Renal pelvis (tissue), 1 donor: ENCODE measurements at regions not wholly inside any gene's neighbourhood (a gene's known extent, or its start where the extent isn't known, plus 50 kb on each side); places are given as distances from the start of the nearest gene placed in this dataset.

Experiments
- DNase-seq: peaks from one replicate; pipeline ENCODE4 v3.0.0-alpha.2; 2013

GRCh38 chr7:156456032-156456431, 184.5 kb upstream of the RNF32 start:
- no peak for DNase-seq

GRCh38 chr7:156450473-156450872, 190.1 kb upstream of the RNF32 start:
- DNase-seq = no peak

- no peak for DNase-seq
Measured at GRCh38 chr7:156448918-156449317, 191.7 kb upstream of the RNF32 start.

GRCh38 chr7:156446990-156447389, 193.6 kb upstream of the RNF32 start:
- DNase-seq = no peak

- DNase-seq = no peak
Measured at GRCh38 chr7:156445997-156446761, 194.4 kb upstream of the RNF32 start.

GRCh38 chr7:156442516-156442915, 198.1 kb upstream of the RNF32 start:
- no peak for DNase-seq

GRCh38 chr7:156440456-156440855, 200.1 kb upstream of the RNF32 start:
- no peak for DNase-seq

- DNase-seq = no peak
Measured at GRCh38 chr7:156438011-156438410, 202.6 kb upstream of the RNF32 start.

- DNase-seq = no peak
Measured at GRCh38 chr7:156437021-156437614, 203.5 kb upstream of the RNF32 start.

GRCh38 chr7:156435486-156436231, 204.9 kb upstream of the RNF32 start:
- no peak for DNase-seq

- no peak for DNase-seq
Measured at GRCh38 chr7:156434706-156435105, 205.9 kb upstream of the RNF32 start.

- no peak for DNase-seq
Measured at GRCh38 chr7:156432018-156432417, 208.6 kb upstream of the RNF32 start.

- no peak for DNase-seq
Measured at GRCh38 chr7:156430109-156430508, 210.5 kb upstream of the RNF32 start.

- no peak for DNase-seq
Measured at GRCh38 chr7:156429514-156429913, 211.1 kb upstream of the RNF32 start.

GRCh38 chr7:156423876-156424275, 216.7 kb upstream of the RNF32 start:
- no peak for DNase-seq

GRCh38 chr7:156420496-156420895, 220.1 kb upstream of the RNF32 start:
- no peak for DNase-seq

GRCh38 chr7:156419782-156420181, 220.8 kb upstream of the RNF32 start:
- DNase-seq = no peak

- no peak for DNase-seq
Measured at GRCh38 chr7:156402255-156402654, 238.3 kb upstream of the RNF32 start.

GRCh38 chr7:156401617-156402016, 239.0 kb upstream of the RNF32 start:
- DNase-seq = no peak

- DNase-seq = no peak
Measured at GRCh38 chr7:156400046-156400445, 240.5 kb upstream of the RNF32 start.

GRCh38 chr7:156397249-156397648, 243.3 kb upstream of the RNF32 start:
- no peak for DNase-seq

- DNase-seq = no peak
Measured at GRCh38 chr7:156389116-156389692, 251.4 kb upstream of the RNF32 start.

GRCh38 chr7:156386097-156386496, 254.5 kb upstream of the RNF32 start:
- DNase-seq = peak; percentile 75
